Fibroblast of pulmonary artery (primary cell): ENCODE measurements at regions not wholly inside any gene's neighbourhood (a gene's known extent, or its start where the extent isn't known, plus 50 kb on each side); places are given as distances from the start of the nearest gene placed in this dataset.

Experiments used
- DNase-seq: peaks from one replicate; pipeline ENCODE4 v3.0.0-alpha.2; 2010; ENCODE audit warnings: low read depth
- H3K4me3 ChIP-seq: replicated peaks from 2 replicates; pipeline ENCODE4 v1.5.1; 2011; ENCODE audit warnings: low read depth, mild to moderate bottlenecking, control low read depth, low read length, moderate library complexity
- CTCF ChIP-seq: IDR thresholded peaks from 2 replicates; pipeline ENCODE4 v1.5.1; 2011; ENCODE audit warnings: mild to moderate bottlenecking, control low read depth, low read length, inconsistent platforms; ENCODE audit errors: missing control alignments

GRCh38 chr4:63619771-63620170 lies 789.5 kb downstream of the TECRL start:
- no peak for TF ChIP-seq CTCF
- DNase-seq: no peak
- H3K4me3 ChIP-seq: no peak overlapping the region

- no peak for TF ChIP-seq CTCF
- DNase-seq: no peak
- H3K4me3 ChIP-seq: no peak overlapping the region
Observed at GRCh38 chr4:63618883-63619718, 790.1 kb downstream of the TECRL start.

GRCh38 chr4:63607169-63607872 lies 801.9 kb downstream of the TECRL start:
- DNase-seq: no peak
- no peak for TF ChIP-seq CTCF
- no peak overlapping the region for H3K4me3 ChIP-seq

GRCh38 chr4:63589796-63590195 lies 819.5 kb downstream of the TECRL start:
- TF ChIP-seq CTCF: no peak
- DNase-seq: no peak
- no peak overlapping the region for H3K4me3 ChIP-seq

- H3K4me3 ChIP-seq: no peak overlapping the region
- TF ChIP-seq CTCF: no peak
- no peak for DNase-seq
Observed at GRCh38 chr4:63583561-63583960, 825.7 kb downstream of the TECRL start.

GRCh38 chr4:63583007-63583406 lies 826.2 kb downstream of the TECRL start:
- no peak for DNase-seq
- no peak overlapping the region for H3K4me3 ChIP-seq
- TF ChIP-seq CTCF: no peak
